GM23338 (cell line): ENCODE measurements at regions not wholly inside any gene's neighbourhood (a gene's known extent, or its start where the extent isn't known, plus 50 kb on each side); places are given as distances from the start of the nearest gene placed in this dataset.

ENCODE experiments used
- ATAC-seq: fragments of 200-7000 bp; cut with Tn5 transposase; 3 replicates; pipeline ENCODE4 v1.9.1; 2020
- DNase-seq: peaks from one replicate; pipeline ENCODE4 v3.0.0-alpha.2; 2015; ENCODE audit warnings: low spot score
- H2AFZ ChIP-seq: fragments of 200-600 bp; sonication (generic); 2 replicates; pipeline ENCODE4 v1.8.0; 2016; ENCODE audit warnings: antibody characterized with exemption, mild to moderate bottlenecking, moderate library complexity
- H3F3A ChIP-seq: fragments of 200-600 bp; sonication (generic); replicated peaks from 2 replicates; pipeline ENCODE4 v1.8.0; 2017; ENCODE audit warnings: antibody characterized with exemption, mixed run types, low read depth
- H3K27ac ChIP-seq: fragments of 200-600 bp; sonication (generic); 2 replicates; pipeline ENCODE4 v1.6.1; 2016; ENCODE audit warnings: low read depth
- H3K27me3 ChIP-seq: fragments of 200-600 bp; sonication (generic); 2 replicates; pipeline ENCODE4 v1.8.0; 2016; ENCODE audit warnings: mild to moderate bottlenecking, mixed run types, moderate library complexity; ENCODE audit not compliant: insufficient read depth
- H3K36me3 ChIP-seq: fragments of 200-600 bp; sonication (generic); 2 replicates; pipeline ENCODE4 v1.8.0; 2016; ENCODE audit warnings: mild to moderate bottlenecking; ENCODE audit not compliant: insufficient read depth
- H3K4me1 ChIP-seq: fragments of 200-600 bp; sonication (generic); 2 replicates; pipeline ENCODE4 v1.8.0; 2016; ENCODE audit warnings: mild to moderate bottlenecking, moderate library complexity; ENCODE audit not compliant: insufficient read depth
- H3K4me2 ChIP-seq: fragments of 200-600 bp; sonication (generic); 2 replicates; pipeline ENCODE4 v1.7.1; 2017; ENCODE audit warnings: mixed run types
- H3K4me3 ChIP-seq: fragments of 200-600 bp; sonication (generic); 2 replicates; pipeline ENCODE4 v1.6.1; 2016; ENCODE audit warnings: mixed run types
- H3K79me2 ChIP-seq: fragments of 200-600 bp; sonication (generic); replicated peaks from 2 replicates; pipeline ENCODE4 v1.8.0; 2017; ENCODE audit warnings: mild to moderate bottlenecking; ENCODE audit not compliant: insufficient read depth
- H3K9me2 ChIP-seq: fragments of 200-600 bp; sonication (generic); 2 replicates; pipeline ENCODE4 v1.8.0; 2017; ENCODE audit not compliant: insufficient read depth
- H4K20me1 ChIP-seq: fragments of 200-600 bp; sonication (generic); replicated peaks from 2 replicates; pipeline ENCODE4 v1.8.0; 2017; ENCODE audit warnings: mild to moderate bottlenecking; ENCODE audit not compliant: insufficient read depth
- H3K27ac Mint-ChIP-seq: 2 replicates; pipeline ENCODE4 v1.8.0; 2020; ENCODE audit warnings: inconsistent platforms, mild to moderate bottlenecking, moderate library complexity, mixed read lengths
- H3K27me3 Mint-ChIP-seq: 3 replicates; pipeline ENCODE4 v1.8.0; 2022; ENCODE audit warnings: low read depth, mild to moderate bottlenecking, moderate library complexity, mixed read lengths, inconsistent platforms; ENCODE audit not compliant: insufficient read depth, poor library complexity
- H3K36me3 Mint-ChIP-seq: 3 replicates; pipeline ENCODE4 v1.8.0; 2021; ENCODE audit warnings: low read depth, mild to moderate bottlenecking, inconsistent platforms, moderate library complexity, mixed read lengths
- H3K4me1 Mint-ChIP-seq: 3 replicates; pipeline ENCODE4 v1.8.0; 2020; ENCODE audit warnings: mild to moderate bottlenecking, inconsistent platforms, mixed read lengths
- H3K4me3 Mint-ChIP-seq: 3 replicates; pipeline ENCODE4 v1.8.0; 2021; ENCODE audit warnings: moderate library complexity, mild to moderate bottlenecking, inconsistent platforms, mixed read lengths
- H3K9me3 Mint-ChIP-seq: 3 replicates; pipeline ENCODE4 v1.8.0; 2020; ENCODE audit warnings: moderate library complexity, mild to moderate bottlenecking, inconsistent platforms, mixed read lengths
- CREB1 ChIP-seq: fragments of 250-450 bp; sonication (Bioruptor Pico); IDR thresholded peaks from 2 replicates; pipeline ENCODE4 v1.5.0; 2020; ENCODE audit warnings: low read depth, mild to moderate bottlenecking, moderate library complexity
- CTCF ChIP-seq, 2 experiments: fragments of 200-600 bp in 1 of 2; sonication (generic) in 1 of 2; conservative IDR thresholded peaks; 2 replicates each; pipeline versions ENCODE4 v1.5.1 to v1.6.1; 2016 to 2017; ENCODE audit warnings: antibody characterized with exemption in 2 of 2, low read depth in 2 of 2, mild to moderate bottlenecking in 2 of 2, moderate library complexity in 1 of 2
- ETS1 ChIP-seq: IDR thresholded peaks from 2 replicates; pipeline ENCODE4 v1.6.1; 2016; ENCODE audit warnings: antibody characterized with exemption
- EZH2 ChIP-seq: fragments of 200-600 bp; sonication (generic); IDR thresholded peaks from one replicate; pipeline ENCODE4 v1.8.0; 2017; ENCODE audit warnings: antibody characterized with exemption, mild to moderate bottlenecking, low read depth; ENCODE audit not compliant: unreplicated experiment
- EZH2phosphoT487 ChIP-seq: fragments of 200-600 bp; sonication (generic); IDR thresholded peaks from one replicate; pipeline ENCODE4 v1.8.1; 2018; ENCODE audit warnings: antibody characterized with exemption; ENCODE audit not compliant: unreplicated experiment
- JUNB ChIP-seq: IDR thresholded peaks from one replicate; pipeline ENCODE4 v1.6.1; 2016; ENCODE audit warnings: antibody characterized with exemption; ENCODE audit not compliant: unreplicated experiment
- NANOG ChIP-seq: IDR thresholded peaks from 2 replicates; pipeline ENCODE4 v1.6.1; 2016; ENCODE audit warnings: antibody characterized with exemption, borderline replicate concordance
- POLR2AphosphoS5 ChIP-seq: IDR thresholded peaks from 2 replicates; pipeline ENCODE4 v1.6.1; 2016; ENCODE audit warnings: antibody characterized with exemption, low read depth
- REST ChIP-seq: IDR thresholded peaks from one replicate; pipeline ENCODE4 v1.6.1; 2018; ENCODE audit warnings: antibody characterized with exemption; ENCODE audit not compliant: unreplicated experiment
- STAT1 ChIP-seq: IDR thresholded peaks from one replicate; pipeline ENCODE4 v1.6.1; 2016; ENCODE audit warnings: antibody characterized with exemption; ENCODE audit not compliant: unreplicated experiment
- ZNF114 ChIP-seq: fragments of 250-450 bp; sonication (Bioruptor Pico); IDR thresholded peaks from 2 replicates; pipeline ENCODE4 v1.5.0; 2020; ENCODE audit warnings: mild to moderate bottlenecking, moderate library complexity
- ZNF462 ChIP-seq: fragments of 250-450 bp; sonication (Bioruptor Pico); IDR thresholded peaks from 2 replicates; pipeline ENCODE4 v1.5.0; 2020; ENCODE audit warnings: mild to moderate bottlenecking, moderate library complexity

- no peak for TF ChIP-seq REST
Measured at GRCh38 chr6:55977959-55978665, 102.7 kb upstream of the BMP5 start (continued).

GRCh38 chr6:55974688-55975087, 99.3 kb upstream of the BMP5 start:
- H3K27me3 ChIP-seq, result no peaks in the 10 kb centered on the region
- H3K79me2 ChIP-seq, result no peaks in the 10 kb centered on the region
- H3K4me3 ChIP-seq, result no peak overlapping the region
- Mint-ChIP-seq H3K27ac (no peak overlapping the region), H3K27me3 (no peaks in the 10 kb centered on the region), H3K4me3 (no peak overlapping the region), H3K36me3 (no peaks in the 10 kb centered on the region), H3K4me1 (no peaks in the 10 kb centered on the region), H3K9me3 (no peaks in the 10 kb centered on the region)
- H2AFZ ChIP-seq, result no peak overlapping the region
- H3K27ac ChIP-seq, result no peak overlapping the region
- no peaks in the 10 kb centered on the region for H3F3A ChIP-seq
- no peak for ATAC-seq
- no peaks in the 10 kb centered on the region for H3K4me1 ChIP-seq
- no peak for DNase-seq
- no peaks in the 10 kb centered on the region for H4K20me1 ChIP-seq
- no peaks in the 10 kb centered on the region for H3K9me2 ChIP-seq
- H3K4me2 ChIP-seq, result no peak overlapping the region
- H3K36me3 ChIP-seq, result no peaks in the 10 kb centered on the region
- TF ChIP-seq JUNB (no peak), STAT1 (no peak), CTCF (conservative IDR thresholded peaks at IDR 0.05; ENCODE audit: low read depth in 2 of 2) (no peak), NANOG (no peak), POLR2AphosphoS5 (no peak), CREB1 (CRISPR knock-in tag) (no peak), EZH2phosphoT487 (no peak), ETS1 (no peak), EZH2 (no peak), ZNF114 (CRISPR knock-in tag) (no peak), ZNF462 (no peak)
